Ramos (cell line): ENCODE measurements at regions not wholly inside any gene's neighbourhood (a gene's known extent, or its start where the extent isn't known, plus 50 kb on each side); places are given as distances from the start of the nearest gene placed in this dataset.

Experiments used
- in situ Hi-C: fragments of 300-500 bp; cut with MboI; formaldehyde crosslinking; loops from one replicate; pipeline ENCODE4 v1.14.3; 2022; ENCODE audit warnings: low sequenced_read_pairs; ENCODE audit not compliant: unreplicated experiment

DNA sequence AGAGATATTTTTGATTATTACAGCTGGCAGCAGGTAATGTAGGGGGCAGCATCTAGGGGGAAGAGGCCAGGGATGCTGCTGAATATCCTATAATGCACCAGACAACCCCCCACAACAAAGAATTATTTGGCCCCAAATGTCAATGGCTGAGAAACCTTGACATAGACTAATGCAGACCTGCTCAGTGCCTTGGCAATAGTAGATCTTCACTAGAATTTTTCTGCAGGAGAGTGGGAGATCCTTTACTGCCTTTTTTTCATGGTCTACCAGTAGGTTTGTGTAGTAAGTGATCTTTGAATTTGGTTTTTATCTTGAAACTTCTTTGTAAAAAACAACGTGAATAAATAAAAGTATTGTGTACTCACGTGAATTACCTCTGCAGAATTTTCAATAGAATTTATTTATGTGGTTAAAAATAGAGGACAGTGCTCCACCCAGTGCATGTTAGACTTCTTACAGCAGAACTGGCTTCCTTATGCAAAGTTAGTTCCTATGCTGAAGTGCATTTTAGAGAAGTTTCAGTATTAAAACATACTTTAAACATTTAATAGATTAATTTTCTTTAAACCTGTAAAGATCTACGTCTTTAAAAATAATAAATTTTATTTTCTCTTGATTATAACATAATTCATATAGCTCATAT is 199.6 kb upstream of the HDAC9 start:
- in situ Hi-C loops = no loop called here

GRCh38 chr7:18302097-18302496 is 193.5 kb upstream of the HDAC9 start:
- in situ Hi-C loops = no loop called here

GRCh38 chr7:18305866-18306265 is 189.7 kb upstream of the HDAC9 start:
- in situ Hi-C loops = no loop called here

- in situ Hi-C loops = no loop called here
These were observed 188.9 kb upstream of the HDAC9 start for GRCh38 chr7:18306696-18307095.

DNA sequence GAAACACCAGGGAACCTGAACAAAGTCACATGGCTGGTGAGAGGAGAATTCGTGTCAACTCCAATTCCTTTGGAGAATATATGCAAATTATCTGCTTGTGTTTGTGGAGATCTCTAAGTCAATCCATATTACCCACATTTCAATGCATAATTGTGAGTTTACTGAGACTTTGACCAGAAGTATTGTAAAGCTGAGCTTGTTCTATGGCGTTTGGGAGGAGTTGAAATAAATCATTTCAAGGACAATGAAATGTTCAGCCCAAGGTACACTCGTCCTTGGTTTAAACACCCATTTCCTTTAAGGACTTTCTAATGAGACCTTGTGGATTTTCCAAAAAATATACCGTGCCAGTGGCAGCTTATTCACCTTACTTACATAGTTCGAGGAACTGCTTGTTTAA is 186.6 kb upstream of the HDAC9 start:
- in situ Hi-C loops = no loop called here

- in situ Hi-C loops = no loop called here
These were observed 183.1 kb upstream of the HDAC9 start for GRCh38 chr7:18312482-18312881.

DNA sequence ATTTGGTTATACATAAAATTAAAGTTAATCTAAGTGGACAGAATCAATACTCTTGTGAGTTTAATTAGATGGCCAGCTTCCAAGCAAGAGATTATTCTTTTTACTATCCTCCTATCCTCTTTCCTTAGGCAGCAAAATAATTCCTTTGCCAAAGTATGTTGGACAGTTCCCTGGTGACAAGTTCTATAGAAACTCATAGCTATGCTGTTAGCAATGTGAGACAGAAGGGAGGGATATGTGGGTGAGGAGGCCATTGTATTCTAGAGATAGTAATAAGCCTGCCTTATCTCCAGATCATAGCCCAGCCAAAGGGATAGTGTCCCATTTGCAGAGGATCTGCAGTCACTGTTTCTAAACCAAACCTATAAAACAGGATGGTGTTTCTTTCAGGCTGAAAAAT is 181.6 kb upstream of the HDAC9 start:
- in situ Hi-C loops = no loop called here

DNA sequence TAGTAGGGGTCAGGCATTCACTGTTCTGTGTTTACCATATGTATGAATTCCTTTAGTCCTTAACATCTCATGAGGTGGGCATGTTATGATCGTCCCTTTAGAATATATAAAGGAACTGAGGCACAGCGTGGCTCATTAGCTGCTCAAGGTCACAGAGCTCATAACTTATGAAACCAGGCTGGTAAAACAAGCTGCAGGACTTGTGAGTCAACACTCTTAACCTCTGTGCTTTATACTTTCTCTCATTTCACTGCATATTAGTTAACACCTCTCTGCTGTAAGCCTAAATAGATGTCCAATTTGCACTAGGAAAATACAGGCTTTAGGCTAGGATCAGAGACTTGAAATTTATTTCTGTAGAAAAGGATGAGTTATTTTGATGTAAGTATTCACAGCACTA is 180.3 kb upstream of the HDAC9 start:
- in situ Hi-C loops = no loop called here

DNA sequence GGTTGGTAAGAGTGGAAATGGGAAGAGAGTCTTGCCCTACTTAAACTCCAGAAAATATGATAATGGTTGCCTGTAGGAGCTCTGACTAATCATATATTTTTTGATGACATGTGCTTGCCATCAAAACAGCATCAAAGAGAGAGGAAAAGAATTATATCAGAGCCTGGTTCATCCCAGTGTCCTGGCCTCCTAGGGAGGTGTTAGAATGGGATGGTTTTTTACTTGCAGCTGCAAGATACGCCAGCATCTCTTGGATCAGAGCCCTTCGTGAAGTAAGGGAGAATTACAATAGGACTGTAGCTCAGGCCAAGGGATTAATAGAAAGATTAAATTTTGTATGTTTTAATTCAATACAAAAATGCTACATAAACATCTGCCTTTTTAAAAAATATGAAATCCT is 177.6 kb upstream of the HDAC9 start:
- in situ Hi-C loops = no loop called here

DNA sequence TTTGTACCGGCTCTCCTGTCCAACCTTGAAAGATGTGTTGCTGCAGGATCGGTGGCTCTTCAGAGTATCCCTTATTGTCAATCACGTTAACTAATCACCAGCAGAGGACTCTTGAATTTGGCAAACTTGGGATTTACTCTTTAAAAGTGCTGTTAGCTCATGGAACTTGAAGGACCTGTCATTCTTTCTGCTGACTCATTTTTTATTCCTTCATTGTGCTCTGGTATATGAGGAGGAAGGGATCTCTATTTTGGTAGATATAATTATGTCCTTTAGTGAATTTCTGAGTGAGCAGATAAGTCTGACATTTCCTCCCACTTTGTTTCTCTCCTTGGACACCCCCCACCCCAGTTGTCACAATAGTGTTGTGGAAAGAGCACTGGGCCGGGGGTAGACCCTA is 175.1 kb upstream of the HDAC9 start:
- in situ Hi-C loops = no loop called here

- in situ Hi-C loops = no loop called here
These were observed 174.5 kb upstream of the HDAC9 start for GRCh38 chr7:18320971-18321567.

DNA sequence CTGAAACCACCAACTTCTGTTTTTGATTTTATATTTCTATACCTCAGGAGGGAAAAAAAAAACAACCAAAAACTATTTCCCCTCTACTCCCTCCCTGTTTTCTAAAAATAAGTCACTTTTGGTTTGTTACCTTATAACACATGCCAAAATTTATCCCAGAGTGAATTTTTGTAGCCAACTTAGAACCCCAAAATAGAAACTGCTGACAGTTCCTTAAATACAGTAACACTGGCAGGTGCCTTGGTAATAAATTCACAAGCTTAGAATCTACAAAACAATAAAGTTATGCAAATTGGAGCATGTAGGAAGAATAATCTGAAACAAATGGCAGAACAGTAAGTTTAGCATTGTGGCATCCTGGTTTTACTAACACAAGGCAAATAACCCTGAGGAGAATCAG is 165.0 kb upstream of the HDAC9 start:
- in situ Hi-C loops = loop anchor here (25.0 kb wide), 1 partner anchor 643 kb away; no protein-coding TSS in a partner anchor

DNA sequence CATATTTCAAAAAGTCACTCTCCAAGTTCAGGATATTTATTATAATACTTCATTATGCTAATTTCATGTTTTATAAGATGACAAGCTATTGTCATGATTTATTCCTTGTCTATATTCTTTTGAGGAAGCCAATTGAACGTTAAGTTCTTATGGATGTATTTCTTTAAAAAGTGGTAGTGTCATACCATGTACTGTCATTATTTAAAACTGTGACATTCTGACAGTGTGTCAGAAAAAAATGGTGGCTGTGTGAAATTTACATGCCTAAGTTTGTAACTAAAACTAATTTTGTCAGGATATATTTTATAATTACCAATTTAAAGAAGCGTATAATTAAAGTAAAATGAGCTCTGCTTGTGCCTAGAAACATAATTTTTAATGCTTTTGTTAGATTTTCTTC is 158.9 kb upstream of the HDAC9 start:
- in situ Hi-C loops = loop anchor here (25.0 kb wide), 1 partner anchor 649 kb away; no protein-coding TSS in a partner anchor

DNA sequence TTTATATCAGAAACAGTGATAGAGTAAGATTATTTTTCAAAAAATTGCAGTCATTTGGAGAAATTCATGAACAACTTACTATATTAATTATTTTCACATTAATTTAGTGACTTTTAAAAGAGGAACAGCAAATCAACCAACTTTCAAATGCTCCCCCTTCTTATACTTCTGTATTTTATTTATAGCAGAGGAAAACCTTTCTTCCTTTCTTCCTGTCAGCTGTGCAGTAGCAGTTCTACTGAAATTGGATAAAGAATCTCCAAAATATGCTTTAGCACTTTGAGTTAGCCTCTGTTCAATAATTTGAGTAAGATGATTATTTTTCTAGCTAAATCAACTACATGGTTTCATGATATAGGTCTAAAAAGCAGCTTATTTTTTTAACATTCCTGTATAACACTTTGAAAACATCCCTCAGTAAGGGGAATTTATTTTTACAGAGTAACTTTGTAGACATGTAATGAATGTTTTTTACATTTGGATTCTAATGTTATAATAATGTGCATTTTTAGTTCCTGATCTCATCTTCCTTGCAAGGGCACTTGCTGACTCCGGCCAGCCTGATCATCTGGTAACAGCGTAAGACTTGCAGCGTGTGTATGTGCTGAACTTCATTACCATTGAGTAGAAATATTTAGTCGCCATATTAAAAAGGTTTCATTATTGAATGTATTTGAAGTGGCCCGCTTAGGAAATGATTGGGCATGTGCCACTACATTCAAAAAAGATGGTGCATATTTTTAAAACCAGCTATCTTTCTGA is 158.3 kb upstream of the HDAC9 start:
- in situ Hi-C loops = loop anchor here (25.0 kb wide), 1 partner anchor 650 kb away; no protein-coding TSS in a partner anchor

DNA sequence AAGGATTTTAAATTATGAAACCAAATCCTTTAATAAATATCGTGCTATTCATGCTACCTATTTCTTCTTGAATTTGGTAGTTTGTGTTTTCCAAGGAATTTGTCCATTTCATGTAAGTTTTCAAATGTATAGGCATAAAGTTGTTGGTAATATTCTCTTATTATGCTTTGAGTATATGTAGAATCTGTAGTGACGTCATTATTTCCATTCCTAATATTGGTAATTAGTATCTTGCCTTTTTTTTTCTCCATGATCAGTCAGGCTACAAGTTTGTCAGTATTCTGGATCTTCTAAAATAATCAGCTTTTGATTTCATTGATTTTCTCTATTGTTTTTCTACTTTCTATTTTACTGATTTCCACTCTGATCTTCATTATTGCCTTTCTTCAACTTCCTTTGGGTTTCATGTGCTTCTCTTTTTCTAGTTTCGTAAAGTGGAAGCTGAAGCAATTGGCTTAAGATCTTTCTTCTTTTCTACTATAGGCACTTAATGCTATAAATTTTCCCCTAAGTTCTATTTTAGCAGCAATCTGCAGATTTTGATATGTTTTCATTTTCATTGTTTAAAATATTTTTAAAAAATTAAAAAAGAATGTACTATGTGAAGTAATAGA is 156.5 kb upstream of the HDAC9 start:
- in situ Hi-C loops = loop anchor here (25.0 kb wide), 1 partner anchor 652 kb away; no protein-coding TSS in a partner anchor

GRCh38 chr7:18341756-18342155 is 153.8 kb upstream of the HDAC9 start:
- in situ Hi-C loops = loop anchor here (25.0 kb wide), 1 partner anchor 654 kb away; no protein-coding TSS in a partner anchor

GRCh38 chr7:18343047-18343446 is 152.5 kb upstream of the HDAC9 start:
- in situ Hi-C loops = loop anchor here (25.0 kb wide), 1 partner anchor 656 kb away; no protein-coding TSS in a partner anchor

- in situ Hi-C loops = loop anchor here (25.0 kb wide), 1 partner anchor 657 kb away; no protein-coding TSS in a partner anchor
These were observed 151.0 kb upstream of the HDAC9 start for GRCh38 chr7:18344536-18344935.

- in situ Hi-C loops = loop anchor here (25.0 kb wide), 1 partner anchor 658 kb away; no protein-coding TSS in a partner anchor
These were observed 149.8 kb upstream of the HDAC9 start for GRCh38 chr7:18345641-18346234.

DNA sequence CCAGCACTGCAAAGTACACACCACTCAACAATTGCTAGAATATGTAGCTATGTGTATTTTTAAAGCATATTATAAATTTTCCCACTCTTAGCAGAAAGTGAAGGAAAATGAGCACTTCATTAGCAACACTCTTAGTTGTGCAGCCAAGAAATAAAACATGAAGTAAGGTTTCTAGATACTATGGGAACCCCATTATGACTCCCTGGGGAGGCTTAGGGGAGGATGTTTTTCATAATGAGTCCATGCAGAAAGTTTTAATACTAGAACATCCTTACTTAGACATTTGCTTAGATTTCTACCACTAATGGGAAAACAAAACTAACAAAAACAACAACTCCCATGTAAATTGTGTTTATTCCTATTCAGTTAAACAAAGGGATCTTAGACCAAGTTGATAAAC is 148.4 kb upstream of the HDAC9 start:
- in situ Hi-C loops = loop anchor here (25.0 kb wide), 1 partner anchor 660 kb away; no protein-coding TSS in a partner anchor
